Small intestine (tissue), 7 donors: ENCODE measurements at regions not wholly inside any gene's neighbourhood (a gene's known extent, or its start where the extent isn't known, plus 50 kb on each side); places are given as distances from the start of the nearest gene placed in this dataset.
A peak's percentile ranks its signal among the peaks of the same experiment; 100 is the strongest.
"Not testable (repeated sequence)": the region's sequence is repeated elsewhere in the genome, so short reads cannot be mapped to it uniquely, and the experiment has no call there.

Experiments used
- DNase-seq, 2 donors: peaks; one replicate each; pipeline versions ENCODE4 v3.0.0 to v3.0.0-alpha.2; 2013
- FAIRE-seq: peaks from 2 replicates; lab custom pipeline; 2012; peaks lifted over from hg19 to GRCh38; lab: Jason Lieb, UNC
- H3K27ac ChIP-seq, 3 donors: one replicate each; pipeline ENCODE4 v1.5.1; 2013; ENCODE audit warnings: low read length in 2 of 3, mild to moderate bottlenecking in 2 of 3, control low read depth in 1 of 3, inconsistent platforms in 1 of 3, low read depth in 1 of 3, moderate library complexity in 1 of 3
- H3K27me3 ChIP-seq, 3 donors: one replicate each; pipeline ENCODE4 v1.6.1; 2013; ENCODE audit warnings: low read length in 3 of 3, inconsistent platforms in 1 of 3; ENCODE audit not compliant: control insufficient read depth in 3 of 3, insufficient read depth in 3 of 3
- H3K36me3 ChIP-seq, 3 donors: one replicate each; pipeline ENCODE4 v1.6.1; 2013; ENCODE audit warnings: low read length in 3 of 3, inconsistent platforms in 1 of 3, low read depth in 1 of 3, mild to moderate bottlenecking in 1 of 3, moderate library complexity in 1 of 3; ENCODE audit not compliant: control insufficient read depth in 3 of 3, insufficient read depth in 2 of 3
- H3K4me1 ChIP-seq, 3 donors: one replicate each; pipeline ENCODE4 v1.6.1; 2013; ENCODE audit warnings: low read length in 2 of 3, inconsistent platforms in 1 of 3, low read depth in 1 of 3, mild to moderate bottlenecking in 1 of 3, moderate library complexity in 1 of 3; ENCODE audit not compliant: control insufficient read depth in 3 of 3, insufficient read depth in 2 of 3
- H3K4me3 ChIP-seq, 3 donors: one replicate each; pipeline ENCODE4 v1.5.1; 2013; ENCODE audit warnings: low read length in 3 of 3, control low read depth in 1 of 3, inconsistent platforms in 1 of 3, low read depth in 1 of 3, mild to moderate bottlenecking in 1 of 3, moderate library complexity in 1 of 3
- H3K9me3 ChIP-seq, 2 donors: one replicate each; pipeline ENCODE4 v1.6.1; 2013; ENCODE audit warnings: low read depth in 1 of 2, low read length in 1 of 2; ENCODE audit not compliant: control insufficient read depth in 2 of 2, insufficient read depth in 1 of 2
- WGBS, 3 donors: extraction: QIAGEN DNeasy Blood & Tissue Kit; methylation state at CpG; one replicate each; pipeline ENCODE4 v1.1.7; 2013; 5-methylcytosine and 5-hydroxymethylcytosine counted together
- donor health status: healthy with polysubstance abuse.
- donor health status: control.
- donor health status: control.
- donor health status: Bipolar disorder and iron deficiency.
- donor health status: healthy.

GRCh38 chr4:188438391-188438824, 299.2 kb downstream of the TRIML1 start:
- not testable (repeated sequence) for H3K27ac ChIP-seq, FAIRE-seq, H3K36me3 ChIP-seq, H3K27me3 ChIP-seq, H3K4me3 ChIP-seq, H3K9me3 ChIP-seq
- 40 to 70% (median 53%) methylated on average over 5 of the region's 5 CpGs for WGBS, 3 donors
- DNase-seq = peak; percentile 25 to 80
- H3K4me1 ChIP-seq = peaks cover 0 to 22% (median 0%) of the 10 kb centered on the region in 3 donors

- Histone ChIP-seq H3K27ac (no peak overlapping the region), H3K27me3 (no peaks in the 10 kb centered on the region), H3K4me1 (peaks cover 0 to 28% (median 0%) of the 10 kb centered on the region in 3 donors), H3K36me3 (no peaks in the 10 kb centered on the region), H3K9me3 (no peaks in the 10 kb centered on the region), H3K4me3 (no peak overlapping the region)
- WGBS, 3 donors = 48 to 63% (median 50%) methylated on average over 6 of the region's 6 CpGs
- FAIRE-seq (no peak), DNase-seq (peak; percentile 21 to 33)
Observed at GRCh38 chr4:188439641-188440311, 300.5 kb downstream of the TRIML1 start.

GRCh38 chr4:188444500-188444899, 305.3 kb downstream of the TRIML1 start:
- no peak overlapping the region for H3K4me3 ChIP-seq
- H3K36me3 ChIP-seq = no peaks in the 10 kb centered on the region
- no peak for FAIRE-seq
- no peak for DNase-seq
- H3K27me3 ChIP-seq = no peaks in the 10 kb centered on the region
- H3K9me3 ChIP-seq = no peaks in the 10 kb centered on the region
- 74 to 80% (median 79%) methylated on average over 4 of the region's 4 CpGs for whole genome bisulfite sequencing, 3 donors
- H3K4me1 ChIP-seq = peaks cover 0 to 5% (median 0%) of the 10 kb centered on the region in 3 donors
- H3K27ac ChIP-seq = no peak overlapping the region

- not testable (repeated sequence) for FAIRE-seq, H3K27me3 ChIP-seq, H3K27ac ChIP-seq, DNase-seq, H3K4me3 ChIP-seq, H3K4me1 ChIP-seq, H3K9me3 ChIP-seq, H3K36me3 ChIP-seq
- WGBS, 3 donors = 39 to 59% (median 41%) methylated on average over 2 to 4 of the region's 4 CpGs
Observed at GRCh38 chr4:188448996-188449395, 309.8 kb downstream of the TRIML1 start.

- Histone ChIP-seq H3K27me3 (no peaks in the 10 kb centered on the region), H3K4me1 (no peaks in the 10 kb centered on the region), H3K27ac (no peak overlapping the region), H3K4me3 (no peak overlapping the region), H3K9me3 (no peaks in the 10 kb centered on the region), H3K36me3 (no peaks in the 10 kb centered on the region)
- no peak for DNase-seq
- WGBS, 3 donors = 59 to 73% (median 67%) methylated on average over 3 of the region's 3 CpGs
- no peak for FAIRE-seq
Observed at GRCh38 chr4:188450571-188450970, 311.3 kb downstream of the TRIML1 start.

GRCh38 chr4:188452097-188452496, 312.9 kb downstream of the TRIML1 start:
- Histone ChIP-seq H3K9me3 (no peaks in the 10 kb centered on the region), H3K27ac (no peak overlapping the region), H3K4me1 (no peaks in the 10 kb centered on the region), H3K36me3 (no peaks in the 10 kb centered on the region), H3K27me3 (no peaks in the 10 kb centered on the region), H3K4me3 (no peak overlapping the region)
- no peak for DNase-seq
- WGBS, 3 donors = 54 to 65% (median 56%) methylated on average over 11 of the region's 11 CpGs
- no peak for FAIRE-seq

GRCh38 chr4:188454575-188454974, 315.3 kb downstream of the TRIML1 start:
- Histone ChIP-seq H3K4me3 (no peak overlapping the region), H3K36me3 (no peaks in the 10 kb centered on the region), H3K9me3 (no peaks in the 10 kb centered on the region), H3K27me3 (no peaks in the 10 kb centered on the region), H3K27ac (no peak overlapping the region), H3K4me1 (no peaks in the 10 kb centered on the region)
- FAIRE-seq (no peak), DNase-seq (no peak)
- WGBS, 3 donors = 73 to 83% (median 74%) methylated on average over 5 of the region's 5 CpGs

GRCh38 chr4:188455062-188455752, 316.0 kb downstream of the TRIML1 start:
- Histone ChIP-seq H3K9me3 (peaks cover 0 to 2% of the 10 kb centered on the region in 2 donors), H3K27me3 (no peaks in the 10 kb centered on the region), H3K4me1 (no peaks in the 10 kb centered on the region), H3K36me3 (no peaks in the 10 kb centered on the region), H3K4me3 (no peak overlapping the region), H3K27ac (no peak overlapping the region)
- no peak for FAIRE-seq
- WGBS, 3 donors = 75 to 84% (median 78%) methylated on average over 6 of the region's 6 CpGs
- no peak for DNase-seq
